Gastroesophageal sphincter (tissue), 3 donors: ENCODE measurements at regions not wholly inside any gene's neighbourhood (a gene's known extent, or its start where the extent isn't known, plus 50 kb on each side); places are given as distances from the start of the nearest gene placed in this dataset.

Experiments used
- CTCF ChIP-seq, 4 experiments: fragments of 200-600 bp in 2 of 4; fragments of 450-650 bp in 2 of 4; sonication (generic) in 1 of 4; IDR thresholded peaks; one replicate each; pipeline ENCODE4 v1.5.1; 2017 to 2019; ENCODE audit warnings: antibody characterized with exemption in 4 of 4, mild to moderate bottlenecking in 2 of 4, moderate library complexity in 2 of 4
- EP300 ChIP-seq: sonication (generic); formaldehyde crosslinking; IDR thresholded peaks from one replicate; pipeline ENCODE4 v1.6.1; 2017; ENCODE audit warnings: antibody characterized with exemption, mild to moderate bottlenecking
- POLR2AphosphoS5 ChIP-seq: sonication (generic); formaldehyde crosslinking; IDR thresholded peaks from one replicate; pipeline ENCODE4 v1.6.1; 2017; ENCODE audit warnings: antibody characterized with exemption

- TF ChIP-seq POLR2AphosphoS5, result no peak
- no peak for TF ChIP-seq EP300
- no peak for TF ChIP-seq CTCF (IDR thresholded peaks at IDR 0.05)
Observed at GRCh38 chr7:84455788-84456187, 261.2 kb upstream of the SEMA3A start.
